Colonic mucosa (tissue), 4 donors: ENCODE measurements at regions not wholly inside any gene's neighbourhood (a gene's known extent, or its start where the extent isn't known, plus 50 kb on each side); places are given as distances from the start of the nearest gene placed in this dataset.

Experiments used
- DNase-seq: peaks from one replicate; pipeline ENCODE4 v3.0.0-alpha.2; 2020
- H3K27ac ChIP-seq: fragments of 200-600 bp; one replicate; pipeline ENCODE4 v1.8.0; 2021
- H3K27me3 ChIP-seq: fragments of 200-600 bp; one replicate; pipeline ENCODE4 v1.8.0; 2021
- H3K36me3 ChIP-seq: fragments of 200-600 bp; one replicate; pipeline ENCODE4 v1.8.0; 2021
- H3K4me1 ChIP-seq: fragments of 200-600 bp; one replicate; pipeline ENCODE4 v1.8.0; 2021; ENCODE audit warnings: mild to moderate bottlenecking
- H3K4me3 ChIP-seq: fragments of 200-600 bp; one replicate; pipeline ENCODE4 v1.8.0; 2021
- H3K9ac ChIP-seq, 2 donors: one replicate each; pipeline ENCODE4 v1.7.0; 2013; ENCODE audit warnings: control low read depth in 2 of 2, low read depth in 2 of 2, low read length in 2 of 2
- H3K9me3 ChIP-seq: fragments of 200-600 bp; one replicate; pipeline ENCODE4 v1.8.0; 2021
- CTCF ChIP-seq: fragments of 200-600 bp; IDR thresholded peaks from one replicate; pipeline ENCODE4 v1.8.0; 2022; ENCODE audit warnings: antibody characterized with exemption, mild to moderate bottlenecking
- intact Hi-C: fragments of 100-400 bp; cut with DNase I; formaldehyde crosslinking; loops from one replicate; pipeline ENCODE4 v1.14.1; 2022
- donor health status: healthy.
- donor health status: DM: no; HTN: no; CAD: no.
- donor health status: DM: no; HTN: no; CAD: no.

- TF ChIP-seq CTCF, result no peak
- H3K27ac ChIP-seq, result no peak overlapping the region
- no peaks in the 10 kb centered on the region for H3K36me3 ChIP-seq
- H3K9me3 ChIP-seq, result no peaks in the 10 kb centered on the region
- H3K27me3 ChIP-seq, result no peaks in the 10 kb centered on the region
- no peak overlapping the region for H3K9ac ChIP-seq
- intact Hi-C loops, result no loop called here
- H3K4me3 ChIP-seq, result no peak overlapping the region
- no peaks in the 10 kb centered on the region for H3K4me1 ChIP-seq
- DNase-seq, result no peak
Measured at GRCh38 chr13:106367361-106367971, 168.0 kb downstream of the EFNB2 start.

- Histone ChIP-seq H3K27ac (no peak overlapping the region), H3K9ac (no peak overlapping the region), H3K4me1 (no peaks in the 10 kb centered on the region), H3K4me3 (no peak overlapping the region), H3K36me3 (no peaks in the 10 kb centered on the region), H3K9me3 (no peaks in the 10 kb centered on the region), H3K27me3 (no peaks in the 10 kb centered on the region)
- DNase-seq, result no peak
- intact Hi-C loops, result no loop called here
- TF ChIP-seq CTCF, result no peak
Measured at GRCh38 chr13:106362707-106363106, 172.8 kb downstream of the EFNB2 start.

- DNase-seq, result no peak
- H3K4me1 ChIP-seq, result no peaks in the 10 kb centered on the region
- H3K36me3 ChIP-seq, result no peaks in the 10 kb centered on the region
- H3K9me3 ChIP-seq, result no peaks in the 10 kb centered on the region
- H3K27me3 ChIP-seq, result no peaks in the 10 kb centered on the region
- no peak for TF ChIP-seq CTCF
- no peak overlapping the region for H3K9ac ChIP-seq
- H3K27ac ChIP-seq, result no peak overlapping the region
- intact Hi-C loops, result no loop called here
- H3K4me3 ChIP-seq, result no peak overlapping the region
Measured at GRCh38 chr13:106361621-106362020, 173.8 kb downstream of the EFNB2 start.

GRCh38 chr13:106357198-106357597, 178.3 kb downstream of the EFNB2 start:
- no peak overlapping the region for H3K27ac ChIP-seq
- DNase-seq, result no peak

GRCh38 chr13:106355866-106356265, 179.6 kb downstream of the EFNB2 start:
- Histone ChIP-seq H3K27me3 (no peaks in the 10 kb centered on the region), H3K36me3 (no peaks in the 10 kb centered on the region), H3K9me3 (no peaks in the 10 kb centered on the region), H3K4me1 (no peaks in the 10 kb centered on the region), H3K27ac (no peak overlapping the region), H3K4me3 (no peak overlapping the region), H3K9ac (no peak overlapping the region)
- intact Hi-C loops, result no loop called here
- TF ChIP-seq CTCF, result no peak
- no peak for DNase-seq

More at GRCh38 chr13:106357198-106357597, 178.3 kb downstream of the EFNB2 start:
- no peaks in the 10 kb centered on the region for H3K36me3 ChIP-seq
- no peaks in the 10 kb centered on the region for H3K4me1 ChIP-seq
- intact Hi-C loops, result no loop called here
- no peak for TF ChIP-seq CTCF
- H3K9me3 ChIP-seq, result no peaks in the 10 kb centered on the region
- H3K4me3 ChIP-seq, result no peak overlapping the region
- H3K27me3 ChIP-seq, result no peaks in the 10 kb centered on the region
- no peak overlapping the region for H3K9ac ChIP-seq
